Activated gamma-delta T cell treated with anti-CD3 and anti-CD28 coated beads, Interleukin-2, amount 50 U/mL, for 16 hours (primary cell): ENCODE measurements at regions not wholly inside any gene's neighbourhood (a gene's known extent, or its start where the extent isn't known, plus 50 kb on each side); places are given as distances from the start of the nearest gene placed in this dataset.

ENCODE experiments used
- DNase-seq: peaks from one replicate; pipeline ENCODE4 v3.0.0-alpha.2; 2020; ENCODE audit warnings: low read depth

- DNase-seq: no peak
Observed at GRCh38 chr18:41231681-41232080, 723.4 kb upstream of the PIK3C3 start.

- DNase-seq: no peak
Observed at GRCh38 chr18:41227993-41228392, 727.0 kb upstream of the PIK3C3 start.

GRCh38 chr18:41226911-41227310 is 728.1 kb upstream of the PIK3C3 start:
- DNase-seq: no peak

GRCh38 chr18:41226186-41226585 is 728.8 kb upstream of the PIK3C3 start:
- no peak for DNase-seq

GRCh38 chr18:41216341-41217003 is 738.6 kb upstream of the PIK3C3 start:
- no peak for DNase-seq

- DNase-seq: no peak
Observed at GRCh38 chr18:41207706-41208105, 747.3 kb upstream of the PIK3C3 start.

GRCh38 chr18:41206341-41206830 is 748.6 kb upstream of the PIK3C3 start:
- no peak for DNase-seq

- no peak for DNase-seq
Observed at GRCh38 chr18:41199212-41199611, 755.8 kb upstream of the PIK3C3 start.

- no peak for DNase-seq
Observed at GRCh38 chr18:41197967-41198366, 757.1 kb upstream of the PIK3C3 start.

GRCh38 chr18:41170346-41170745 is 784.7 kb upstream of the PIK3C3 start:
- no peak for DNase-seq

GRCh38 chr18:41165625-41166024 is 789.4 kb upstream of the PIK3C3 start:
- no peak for DNase-seq

- DNase-seq: no peak
Observed at GRCh38 chr18:41162781-41163180, 792.3 kb upstream of the PIK3C3 start.

- no peak for DNase-seq
Observed at GRCh38 chr18:41162191-41162590, 792.8 kb upstream of the PIK3C3 start.

GRCh38 chr18:41155910-41156851 is 798.9 kb upstream of the PIK3C3 start:
- DNase-seq: no peak

GRCh38 chr18:41155025-41155424 is 800.0 kb upstream of the PIK3C3 start:
- DNase-seq: no peak

- no peak for DNase-seq
Observed at GRCh38 chr18:41153871-41154270, 801.2 kb upstream of the PIK3C3 start.

GRCh38 chr18:41150316-41150715 is 804.7 kb upstream of the PIK3C3 start:
- DNase-seq: no peak

GRCh38 chr18:41146301-41146700 is 808.7 kb upstream of the PIK3C3 start:
- no peak for DNase-seq

GRCh38 chr18:41145516-41145915 is 809.5 kb upstream of the PIK3C3 start:
- no peak for DNase-seq

GRCh38 chr18:41144441-41144840 is 810.6 kb upstream of the PIK3C3 start:
- no peak for DNase-seq

GRCh38 chr18:41140506-41140905 is 814.5 kb upstream of the PIK3C3 start:
- DNase-seq: no peak

GRCh38 chr18:41135146-41135545 is 819.9 kb upstream of the PIK3C3 start:
- DNase-seq: no peak

GRCh38 chr18:41134426-41134825 is 820.6 kb upstream of the PIK3C3 start:
- no peak for DNase-seq
